ENCODE measurements at regions not wholly inside any gene's neighbourhood (a gene's known extent, or its start where the extent isn't known, plus 50 kb on each side); places are given as distances from the start of the nearest gene placed in this dataset.

GRCh38 chr6:115863211-115863610 lies 197.5 kb downstream of the FRK start:
- Histone ChIP-seq H4K5ac (ENCODE audit: insufficient read length, low read depth, low read length) (no peak overlapping the region), H2BK15ac (ENCODE audit: low read length) (no peak overlapping the region), H3K27ac (ENCODE audit: low read depth, low read length) (no peak overlapping the region), H3K56ac (replicated peaks; ENCODE audit: insufficient read length, low read depth, low read length) (no peak overlapping the region), H2BK5ac (ENCODE audit: low read depth, low read length) (no peak overlapping the region), H3K18ac (ENCODE audit: extremely low read depth, low read length) (no peak overlapping the region), H2BK20ac (ENCODE audit: low read length) (no peak overlapping the region), H3K4me2 (ENCODE audit: insufficient read depth in 1 of 2, low read depth in 2 of 2, low read length in 2 of 2) (no peak overlapping the region), H3K9ac (replicated peaks in 1 of 4; ENCODE audit: extremely low read depth in 1 of 4, low read depth in 3 of 4, low read length in 3 of 4) (no peak overlapping the region), H4K8ac (ENCODE audit: extremely low read depth, insufficient read depth, low read length) (no peak overlapping the region), H4K91ac (replicated peaks; ENCODE audit: insufficient read length, low read length) (no peak overlapping the region), H3K79me2 (ENCODE audit: control insufficient read depth in 1 of 2, insufficient read depth in 2 of 2, low read length in 2 of 2) (no peaks in the 10 kb centered on the region), H2BK12ac (ENCODE audit: low read depth, low read length) (no peak overlapping the region), H2AFZ (ENCODE audit: low read length) (no peak overlapping the region), H2BK120ac (replicated peaks; ENCODE audit: low read depth, low read length) (no peak overlapping the region), H3K79me1 (ENCODE audit: low read depth, low read length) (no peaks in the 10 kb centered on the region), H3K23ac (ENCODE audit: insufficient read length) (no peak overlapping the region), H3K23me2 (ENCODE audit: low read depth, low read length) (no peaks in the 10 kb centered on the region), H3K27me3 (replicated peaks in 1 of 4; ENCODE audit: control insufficient read depth in 3 of 4, extremely low read depth in 1 of 4, insufficient read depth in 3 of 4, low read length in 3 of 4) (no peaks in the 10 kb centered on the region), H3K14ac (ENCODE audit: insufficient read length) (no peak overlapping the region), H3K4ac (replicated peaks; ENCODE audit: insufficient read length, low read depth, low read length) (no peak overlapping the region), H3K4me3 (ENCODE audit: extremely low read depth in 1 of 4, insufficient read depth in 2 of 4, low read depth in 3 of 4, low read length in 4 of 4) (no peak overlapping the region), H3K4me1 (replicated peaks in 1 of 4; ENCODE audit: control insufficient read depth in 3 of 4, insufficient read depth in 4 of 4, low read length in 3 of 4) (no peaks in the 10 kb centered on the region), H3K9me3 (ENCODE audit: insufficient read depth in 2 of 2, low read depth in 1 of 2, low read length in 1 of 2) (0 out of 4 replicates have a peak, but pooled peaks cover 0 to 2% of the 10 kb centered on the region in 2 experiments), H3K36me3 (ENCODE audit: control insufficient read depth in 2 of 4, insufficient read depth in 4 of 4, low read length in 3 of 4) (no peaks in the 10 kb centered on the region), H2AK5ac (ENCODE audit: low read depth, low read length) (no peak overlapping the region), H4K20me1 (replicated peaks in 1 of 2; ENCODE audit: control insufficient read depth in 1 of 2, insufficient read depth in 2 of 2, low read length in 2 of 2) (no peaks in the 10 kb centered on the region)
- POLR2A ChIA-PET (ENCODE audit: partially characterized antibody): no interaction called here
- DNase-seq (ENCODE audit: low read depth in 1 of 2, low spot score in 2 of 2) (no peak), FAIRE-seq (no peak)
- CTCF ChIA-PET (ENCODE audit: partially characterized antibody): no interaction called here
- TF ChIP-seq EZH2 (IDR thresholded peaks at IDR 0.05; ENCODE audit: low read depth, low read length, severe bottlenecking): no peak
- TF ChIP-seq SP4 (IDR thresholded peaks at IDR 0.05; ENCODE audit: low read length): no peak
- no peak for TF ChIP-seq JUND (IDR thresholded peaks at IDR 0.05; ENCODE audit: low read length)
- no peak for TF ChIP-seq CHD1 (IDR thresholded peaks at IDR 0.05; ENCODE audit: low read depth, low read length)
- TF ChIP-seq SIX5 (IDR thresholded peaks at IDR 0.05; ENCODE audit: low read depth, low read length): no peak
- no peak for TF ChIP-seq NANOG (IDR thresholded peaks at IDR 0.05; ENCODE audit: insufficient read depth, low read depth, low read length, poor library complexity, severe bottlenecking)
- no peak for TF ChIP-seq ZNF274 (IDR thresholded peaks at IDR 0.05; ENCODE audit: borderline replicate concordance, extremely low read depth, low read length)
